ENCODE measurements at regions not wholly inside any gene's neighbourhood (a gene's known extent, or its start where the extent isn't known, plus 50 kb on each side); places are given as distances from the start of the nearest gene placed in this dataset.

DNA sequence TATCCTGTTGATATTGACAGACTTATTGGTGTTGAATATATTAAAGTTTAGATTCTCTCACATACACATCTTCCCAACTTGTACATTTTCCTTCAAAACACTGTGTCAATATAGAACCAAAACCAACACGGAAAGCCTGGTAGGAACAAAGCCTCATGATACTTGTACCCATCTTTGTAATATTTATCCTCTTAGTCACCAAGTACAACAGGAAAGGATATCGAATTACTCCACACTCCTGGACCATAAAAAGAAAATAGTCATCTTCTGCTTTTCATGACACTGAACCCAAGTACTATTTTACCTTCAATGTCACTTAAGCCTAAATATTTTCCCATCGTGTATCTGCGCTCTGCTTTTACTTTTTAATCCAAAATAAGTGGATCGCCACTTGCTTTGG lies 702.9 kb upstream of the PCDH9 start:
- Histone ChIP-seq H3K27me3 (no peaks in the 10 kb centered on the region), H3K36me3 (no peaks in the 10 kb centered on the region), H3F3A (ENCODE audit: low read depth) (no peaks in the 10 kb centered on the region), H3K9me3 (ENCODE audit: low read depth) (no peaks in the 10 kb centered on the region), H4K20me1 (ENCODE audit: low read depth) (no peaks in the 10 kb centered on the region), H3K4me2 (no peak overlapping the region), H3K9ac (no peak overlapping the region), H3K4me1 (no peaks in the 10 kb centered on the region), H3K79me2 (ENCODE audit: low read depth) (no peaks in the 10 kb centered on the region), H2AFZ (replicated peaks) (no peak overlapping the region), H3K27ac (no peak overlapping the region), H3K4me3 (no peak overlapping the region)
- TF ChIP-seq EZH2phosphoT487 (IDR thresholded peaks at IDR 0.05) = no peak
- TF ChIP-seq CTCF (IDR thresholded peaks at IDR 0.05) = no peak
- no peak for TF ChIP-seq EZH2 (IDR thresholded peaks at IDR 0.05)
- Mint-ChIP-seq H3K36me3 (no peaks in the 10 kb centered on the region), H3K4me3 (no peak overlapping the region), H3K27ac (no peak overlapping the region), H3K27me3 (ENCODE audit: insufficient read depth, low read depth) (no peaks in the 10 kb centered on the region), H3K9me3 (no peaks in the 10 kb centered on the region), H3K4me1 (peaks cover 4% of the 10 kb centered on the region)
- DNase-seq (ENCODE audit: low spot score) = no peak

- no peaks in the 10 kb centered on the region for H3K36me3 Mint-ChIP-seq
- no peaks in the 10 kb centered on the region for H3K27me3 Mint-ChIP-seq (ENCODE audit: insufficient read depth, low read depth)
- Histone ChIP-seq H3K4me3 (no peak overlapping the region), H3K36me3 (no peaks in the 10 kb centered on the region), H3K9ac (no peak overlapping the region), H3K4me2 (no peak overlapping the region), H3K79me2 (ENCODE audit: low read depth) (no peaks in the 10 kb centered on the region), H3K4me1 (no peaks in the 10 kb centered on the region), H3K27ac (no peak overlapping the region), H4K20me1 (ENCODE audit: low read depth) (no peaks in the 10 kb centered on the region), H2AFZ (replicated peaks) (no peak overlapping the region), H3K9me3 (ENCODE audit: low read depth) (no peaks in the 10 kb centered on the region), H3K27me3 (no peaks in the 10 kb centered on the region), H3F3A (ENCODE audit: low read depth) (no peaks in the 10 kb centered on the region)
- no peak for DNase-seq (ENCODE audit: low spot score)
- peaks cover 5% of the 10 kb centered on the region for H3K9me3 Mint-ChIP-seq
- H3K27ac Mint-ChIP-seq = no peak overlapping the region
- H3K4me3 Mint-ChIP-seq = no peak overlapping the region
- no peaks in the 10 kb centered on the region for H3K4me1 Mint-ChIP-seq
- TF ChIP-seq CTCF (IDR thresholded peaks at IDR 0.05) (no peak), EZH2phosphoT487 (IDR thresholded peaks at IDR 0.05) (no peak), EZH2 (IDR thresholded peaks at IDR 0.05) (no peak)
These were observed 687.3 kb upstream of the PCDH9 start for GRCh38 chr13:67917291-67917987.

GRCh38 chr13:67916650-67917049 lies 686.5 kb upstream of the PCDH9 start:
- Mint-ChIP-seq H3K36me3 (no peaks in the 10 kb centered on the region), H3K9me3 (peaks cover 5% of the 10 kb centered on the region), H3K27ac (no peak overlapping the region), H3K4me1 (no peaks in the 10 kb centered on the region), H3K4me3 (no peak overlapping the region), H3K27me3 (ENCODE audit: insufficient read depth, low read depth) (no peaks in the 10 kb centered on the region)
- no peak overlapping the region for H2AFZ ChIP-seq (replicated peaks)
- H3K27ac ChIP-seq = no peak overlapping the region
- no peaks in the 10 kb centered on the region for H3K4me1 ChIP-seq
- no peak overlapping the region for H3K4me2 ChIP-seq
- H3K9ac ChIP-seq = no peak overlapping the region
- no peak overlapping the region for H3K4me3 ChIP-seq
- no peaks in the 10 kb centered on the region for H4K20me1 ChIP-seq (ENCODE audit: low read depth)
- no peaks in the 10 kb centered on the region for H3K27me3 ChIP-seq
- DNase-seq (ENCODE audit: low spot score) = no peak
- TF ChIP-seq EZH2 (IDR thresholded peaks at IDR 0.05) = no peak
- TF ChIP-seq CTCF (IDR thresholded peaks at IDR 0.05) = no peak
- no peak for TF ChIP-seq EZH2phosphoT487 (IDR thresholded peaks at IDR 0.05)
- no peaks in the 10 kb centered on the region for H3K79me2 ChIP-seq (ENCODE audit: low read depth)
- no peaks in the 10 kb centered on the region for H3K36me3 ChIP-seq
- no peaks in the 10 kb centered on the region for H3K9me3 ChIP-seq (ENCODE audit: low read depth)
- no peaks in the 10 kb centered on the region for H3F3A ChIP-seq (ENCODE audit: low read depth)

Measured in neural progenitor cell (in vitro differentiated cells).